C4-2B (cell line): ENCODE measurements at regions not wholly inside any gene's neighbourhood (a gene's known extent, or its start where the extent isn't known, plus 50 kb on each side); places are given as distances from the start of the nearest gene placed in this dataset.

Experiments
- H3K27ac ChIP-seq: fragments of 450-650 bp; 2 replicates; pipeline ENCODE4 v1.5.1; 2017
- CTCF ChIP-seq: fragments of 450-650 bp; conservative IDR thresholded peaks from 2 replicates; pipeline ENCODE4 v1.5.1; 2017; ENCODE audit warnings: mild to moderate bottlenecking
- ZFX ChIP-seq: fragments of 450-650 bp; IDR thresholded peaks from 2 replicates; pipeline ENCODE4 v1.6.1; 2017

DNA sequence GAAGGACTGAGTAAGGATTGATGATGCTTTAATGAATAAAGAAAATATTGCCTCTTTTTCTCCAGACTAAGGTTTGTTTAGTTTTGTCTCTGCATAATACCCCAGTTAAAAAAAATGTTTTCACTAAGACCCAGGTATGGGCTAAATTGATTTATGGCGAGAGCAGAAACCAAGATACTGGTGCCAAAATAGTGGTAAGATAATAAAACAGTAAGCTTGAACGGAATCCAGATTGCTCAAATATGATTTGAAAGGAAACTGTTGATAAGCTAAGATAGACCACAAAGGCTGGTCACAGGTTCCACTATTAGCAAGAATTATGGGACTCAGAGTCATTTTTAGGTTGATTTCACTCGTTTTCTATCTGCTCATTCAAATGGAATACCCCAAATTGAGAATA, 831.2 kb downstream of the EPHA7 start:
- TF ChIP-seq ZFX: no peak
- TF ChIP-seq CTCF: no peak
- H3K27ac ChIP-seq: no peak overlapping the region

- H3K27ac ChIP-seq: no peak overlapping the region
- TF ChIP-seq CTCF (no peak), ZFX (no peak)
These were observed 831.8 kb downstream of the EPHA7 start for GRCh38 chr6:92587525-92587924.

- no peak overlapping the region for H3K27ac ChIP-seq
- TF ChIP-seq CTCF: no peak
- TF ChIP-seq ZFX: no peak
These were observed 833.0 kb downstream of the EPHA7 start for GRCh38 chr6:92586236-92586977.

DNA sequence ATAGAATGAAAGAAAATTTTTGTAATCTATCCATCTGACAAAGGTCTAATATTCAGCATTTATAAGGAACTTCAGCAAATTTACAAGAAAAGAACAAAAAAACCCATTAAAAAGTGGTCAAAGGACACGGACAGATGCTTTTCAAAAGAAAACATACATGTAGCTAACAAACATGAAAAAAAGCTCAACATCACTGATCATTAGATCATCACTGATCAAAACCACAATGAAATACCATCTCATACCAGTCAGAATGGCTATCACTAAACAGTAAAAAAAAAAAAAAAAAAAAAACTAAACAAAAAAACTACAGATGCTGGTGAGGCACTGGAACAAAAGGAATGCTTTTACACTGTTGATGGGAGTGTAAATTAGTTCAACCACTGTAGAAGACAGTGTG, 837.1 kb downstream of the EPHA7 start:
- TF ChIP-seq ZFX: no peak
- TF ChIP-seq CTCF: no peak
- H3K27ac ChIP-seq: no peak overlapping the region

DNA sequence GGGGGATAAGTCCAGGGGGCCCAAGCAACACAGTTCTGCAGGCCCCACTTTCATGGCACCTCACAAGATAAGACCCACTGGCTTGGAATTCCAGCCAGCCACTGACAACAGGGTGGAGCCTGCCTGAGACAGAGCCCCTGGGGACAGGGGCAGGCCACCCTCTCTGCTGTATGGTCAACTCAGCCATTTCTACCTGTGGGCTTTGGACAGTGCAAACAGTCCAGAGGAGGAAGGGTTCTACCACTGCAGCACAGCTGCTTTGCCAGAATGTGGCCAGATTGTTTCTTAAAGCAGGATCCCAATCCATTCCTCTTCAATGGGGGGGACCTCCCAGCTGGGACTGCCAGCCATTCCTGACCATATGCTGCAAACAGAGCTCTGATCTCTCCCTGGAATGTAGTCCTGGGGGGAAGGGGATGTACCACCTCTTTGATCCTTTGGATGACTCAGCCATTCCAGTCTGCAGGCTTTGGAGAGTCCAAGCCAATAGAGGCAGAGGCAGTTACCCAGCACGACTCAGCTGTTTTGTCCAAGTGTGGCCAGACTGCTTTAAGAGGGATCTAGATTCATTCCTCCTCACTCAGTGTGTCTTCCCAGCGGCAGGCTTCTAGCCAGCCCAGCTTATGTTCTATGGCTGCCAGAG, 842.2 kb downstream of the EPHA7 start:
- TF ChIP-seq ZFX: no peak
- no peak for TF ChIP-seq CTCF

DNA sequence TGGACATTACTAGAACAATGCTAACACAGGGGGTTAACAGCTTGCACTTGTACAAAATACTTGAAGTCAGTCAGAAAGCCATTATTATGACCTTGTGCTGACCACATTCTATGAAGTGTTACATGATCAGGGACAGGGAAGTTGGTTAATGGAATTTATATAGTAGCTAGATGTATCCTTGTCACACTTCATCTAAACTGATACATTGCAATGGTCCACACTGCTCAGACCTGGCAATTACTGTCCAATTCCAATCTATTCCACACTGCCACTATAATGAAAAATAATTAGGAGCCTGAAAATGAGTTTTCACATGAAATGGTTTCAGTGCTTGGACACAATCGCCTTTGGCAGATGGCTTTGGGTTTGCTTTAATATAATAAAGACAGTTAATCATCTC, 850.8 kb downstream of the EPHA7 start:
- H3K27ac ChIP-seq: no peak overlapping the region
- no peak for TF ChIP-seq CTCF
- TF ChIP-seq ZFX: no peak

More for the DNA sequence above, 842.2 kb downstream of the EPHA7 start:
- H3K27ac ChIP-seq: no peak overlapping the region

- H3K27ac ChIP-seq: no peak overlapping the region
- no peak for TF ChIP-seq ZFX
- no peak for TF ChIP-seq CTCF
These were observed 852.7 kb downstream of the EPHA7 start for GRCh38 chr6:92566632-92567031.
